Amniotic epithelial cell (primary cell): ENCODE measurements at regions not wholly inside any gene's neighbourhood (a gene's known extent, or its start where the extent isn't known, plus 50 kb on each side); places are given as distances from the start of the nearest gene placed in this dataset.
"Not testable (repeated sequence)": the region's sequence is repeated elsewhere in the genome, so short reads cannot be mapped to it uniquely, and the experiment has no call there.

Experiments used
- DNase-seq: peaks from one replicate; pipeline ENCODE4 v3.0.0-alpha.2; 2010; ENCODE audit warnings: low read depth

GRCh38 chr9:104980039-104980654, 52.2 kb upstream of the ABCA1 start:
- DNase-seq = no peak

GRCh38 chr9:104981543-104982129, 53.7 kb upstream of the ABCA1 start:
- DNase-seq = no peak

- DNase-seq = no peak
Observed at GRCh38 chr9:104982543-104982942, 54.6 kb upstream of the ABCA1 start.

- DNase-seq = no peak
Observed at GRCh38 chr9:104983491-104983890, 55.5 kb upstream of the ABCA1 start.

- no peak for DNase-seq
Observed at GRCh38 chr9:104984121-104984520, 56.2 kb upstream of the ABCA1 start.

- DNase-seq = no peak
Observed at GRCh38 chr9:104984542-104984941, 56.6 kb upstream of the ABCA1 start.

GRCh38 chr9:104984948-104985347, 57.0 kb upstream of the ABCA1 start:
- DNase-seq = no peak

- no peak for DNase-seq
Observed at GRCh38 chr9:104986096-104986495, 58.1 kb upstream of the ABCA1 start.

GRCh38 chr9:104987743-104988142, 59.8 kb upstream of the ABCA1 start:
- DNase-seq = no peak

- DNase-seq = no peak
Observed at GRCh38 chr9:104988539-104988938, 60.6 kb upstream of the ABCA1 start.

GRCh38 chr9:104991144-104991953, 63.4 kb upstream of the ABCA1 start:
- DNase-seq = peak; percentile 93

- peak; percentile 68 for DNase-seq
Observed at GRCh38 chr9:104992659-104993058, 64.7 kb upstream of the ABCA1 start.

- DNase-seq = peak; percentile 87
Observed at GRCh38 chr9:104993291-104993963, 65.5 kb upstream of the ABCA1 start.

- no peak for DNase-seq
Observed at GRCh38 chr9:104997536-104997935, 69.6 kb upstream of the ABCA1 start.

- DNase-seq = no peak
Observed at GRCh38 chr9:104999136-104999535, 71.2 kb upstream of the ABCA1 start.

GRCh38 chr9:105000529-105000928, 72.6 kb upstream of the ABCA1 start:
- DNase-seq = not testable (repeated sequence)

- DNase-seq = no peak
Observed at GRCh38 chr9:105004466-105005090, 76.6 kb upstream of the ABCA1 start.

- DNase-seq = no peak
Observed at GRCh38 chr9:105005186-105005585, 77.2 kb upstream of the ABCA1 start.

- no peak for DNase-seq
Observed at GRCh38 chr9:105006514-105006913, 78.6 kb upstream of the ABCA1 start.

GRCh38 chr9:105007143-105007542, 79.2 kb upstream of the ABCA1 start:
- DNase-seq = peak; percentile 96

- DNase-seq = not testable (repeated sequence)
Observed at GRCh38 chr9:105010089-105010488, 82.1 kb upstream of the ABCA1 start.

- DNase-seq = no peak
Observed at GRCh38 chr9:105021917-105022316, 94.0 kb upstream of the ABCA1 start.
